ENCODE measurements at regions not wholly inside any gene's neighbourhood (a gene's known extent, or its start where the extent isn't known, plus 50 kb on each side); places are given as distances from the start of the nearest gene placed in this dataset.

GRCh38 chr6:132072271-132072670, 121.1 kb upstream of the CCN2 start:
- H3K36me3 ChIP-seq, result no peaks in the 10 kb centered on the region
- H3K4me1 ChIP-seq, result no peaks in the 10 kb centered on the region
- no peak overlapping the region for H3K27ac ChIP-seq
- TF ChIP-seq POLR2A (IDR thresholded peaks at IDR 0.05), result no peak
- TF ChIP-seq, protein P1, sequence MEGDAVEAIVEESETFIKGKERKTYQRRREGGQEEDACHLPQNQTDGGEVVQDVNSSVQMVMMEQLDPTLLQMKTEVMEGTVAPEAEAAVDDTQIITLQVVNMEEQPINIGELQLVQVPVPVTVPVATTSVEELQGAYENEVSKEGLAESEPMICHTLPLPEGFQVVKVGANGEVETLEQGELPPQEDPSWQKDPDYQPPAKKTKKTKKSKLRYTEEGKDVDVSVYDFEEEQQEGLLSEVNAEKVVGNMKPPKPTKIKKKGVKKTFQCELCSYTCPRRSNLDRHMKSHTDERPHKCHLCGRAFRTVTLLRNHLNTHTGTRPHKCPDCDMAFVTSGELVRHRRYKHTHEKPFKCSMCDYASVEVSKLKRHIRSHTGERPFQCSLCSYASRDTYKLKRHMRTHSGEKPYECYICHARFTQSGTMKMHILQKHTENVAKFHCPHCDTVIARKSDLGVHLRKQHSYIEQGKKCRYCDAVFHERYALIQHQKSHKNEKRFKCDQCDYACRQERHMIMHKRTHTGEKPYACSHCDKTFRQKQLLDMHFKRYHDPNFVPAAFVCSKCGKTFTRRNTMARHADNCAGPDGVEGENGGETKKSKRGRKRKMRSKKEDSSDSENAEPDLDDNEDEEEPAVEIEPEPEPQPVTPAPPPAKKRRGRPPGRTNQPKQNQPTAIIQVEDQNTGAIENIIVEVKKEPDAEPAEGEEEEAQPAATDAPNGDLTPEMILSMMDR (IDR thresholded peaks at IDR 0.05), result no peak
- H3K4me3 ChIP-seq, result no peak overlapping the region
- H3K27me3 ChIP-seq, result no peaks in the 10 kb centered on the region
- H3K9me3 ChIP-seq, result no peaks in the 10 kb centered on the region
- DNase-seq, result no peak

DNA sequence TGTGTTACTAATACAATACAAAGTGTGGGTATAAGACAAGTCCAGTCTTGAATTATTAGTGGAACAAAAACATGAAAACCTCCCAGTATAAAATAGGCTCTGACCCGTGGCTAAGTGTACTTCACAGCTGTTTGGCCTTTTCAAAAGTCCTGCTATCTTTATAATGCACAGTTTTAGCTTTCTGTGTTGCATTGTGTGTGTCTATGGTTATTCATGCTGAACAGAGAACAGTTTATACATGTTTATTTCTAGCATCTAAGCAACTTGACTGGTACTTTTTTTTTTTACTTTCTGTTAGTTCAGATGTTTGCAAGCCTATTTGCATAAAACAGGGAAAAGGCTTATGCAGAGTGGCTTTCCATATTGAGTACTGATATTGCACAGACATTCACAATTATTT, 119.2 kb upstream of the CCN2 start:
- no peak overlapping the region for H3K4me3 ChIP-seq
- H3K36me3 ChIP-seq, result no peaks in the 10 kb centered on the region
- H3K27me3 ChIP-seq, result no peaks in the 10 kb centered on the region
- H3K4me1 ChIP-seq, result no peaks in the 10 kb centered on the region
- H3K9me3 ChIP-seq, result no peaks in the 10 kb centered on the region
- TF ChIP-seq, protein P1 (IDR thresholded peaks at IDR 0.05), result no peak
- TF ChIP-seq POLR2A (IDR thresholded peaks at IDR 0.05), result no peak
- H3K27ac ChIP-seq, result no peak overlapping the region
- DNase-seq, result no peak

DNA sequence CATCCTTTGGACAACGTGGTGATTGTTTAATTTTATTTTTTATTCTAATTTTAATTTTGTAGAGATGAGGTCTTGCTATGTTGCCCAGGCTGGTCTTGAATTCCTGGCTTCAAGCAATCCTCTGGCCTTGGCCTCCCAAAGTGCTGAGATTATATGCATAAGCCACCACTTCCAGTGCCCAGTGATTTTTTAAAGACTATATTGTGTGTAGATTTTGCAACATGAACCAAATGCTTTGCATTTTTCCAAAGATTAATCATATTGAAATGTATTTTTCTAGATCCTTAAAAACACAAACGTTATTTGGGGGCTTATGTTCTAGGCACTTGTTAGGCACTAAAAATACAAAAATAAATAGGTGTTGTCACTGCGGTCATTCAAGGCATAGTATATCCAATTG, 117.6 kb upstream of the CCN2 start:
- H3K4me1 ChIP-seq, result no peaks in the 10 kb centered on the region
- TF ChIP-seq, protein P1 (IDR thresholded peaks at IDR 0.05), result no peak
- no peak for TF ChIP-seq POLR2A (IDR thresholded peaks at IDR 0.05)
- no peaks in the 10 kb centered on the region for H3K36me3 ChIP-seq
- no peaks in the 10 kb centered on the region for H3K9me3 ChIP-seq
- DNase-seq, result no peak
- H3K27me3 ChIP-seq, result no peaks in the 10 kb centered on the region
- H3K27ac ChIP-seq, result no peak overlapping the region
- no peak overlapping the region for H3K4me3 ChIP-seq

DNA sequence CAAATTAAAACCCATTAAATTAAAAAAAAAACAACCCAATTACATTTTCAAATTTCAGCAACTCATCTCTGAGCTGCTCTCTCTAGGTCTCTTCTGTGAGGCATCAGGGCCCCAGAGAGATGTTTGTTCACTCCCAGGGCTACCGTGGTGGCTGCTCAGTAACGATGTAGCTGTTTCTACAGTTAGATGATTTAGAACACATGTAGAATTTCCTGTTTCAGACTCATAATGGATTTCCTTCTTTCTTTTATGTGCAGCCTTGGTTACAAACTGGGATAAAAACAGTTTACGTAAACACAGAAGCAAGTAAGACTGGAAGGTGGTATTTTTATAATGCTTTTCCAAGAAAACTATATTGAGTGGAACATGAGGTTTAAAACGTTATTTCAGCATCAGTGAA, 116.1 kb upstream of the CCN2 start:
- H3K27me3 ChIP-seq, result no peaks in the 10 kb centered on the region
- DNase-seq, result no peak
- TF ChIP-seq, protein P1 (IDR thresholded peaks at IDR 0.05), result no peak
- TF ChIP-seq POLR2A (IDR thresholded peaks at IDR 0.05), result no peak
- H3K27ac ChIP-seq, result no peak overlapping the region
- no peaks in the 10 kb centered on the region for H3K4me1 ChIP-seq
- H3K4me3 ChIP-seq, result no peak overlapping the region
- no peaks in the 10 kb centered on the region for H3K9me3 ChIP-seq
- no peaks in the 10 kb centered on the region for H3K36me3 ChIP-seq

- Histone ChIP-seq H3K9me3 (no peaks in the 10 kb centered on the region), H3K4me3 (no peak overlapping the region), H3K27ac (no peak overlapping the region), H3K27me3 (no peaks in the 10 kb centered on the region), H3K36me3 (no peaks in the 10 kb centered on the region), H3K4me1 (no peaks in the 10 kb centered on the region)
- DNase-seq, result no peak
- TF ChIP-seq, protein P1 (IDR thresholded peaks at IDR 0.05), result no peak
- no peak for TF ChIP-seq POLR2A (IDR thresholded peaks at IDR 0.05)
Measured at GRCh38 chr6:132065556-132065955, 114.4 kb upstream of the CCN2 start.

GRCh38 chr6:132063738-132064137, 112.6 kb upstream of the CCN2 start:
- Histone ChIP-seq H3K4me1 (no peaks in the 10 kb centered on the region), H3K36me3 (no peaks in the 10 kb centered on the region), H3K27me3 (no peaks in the 10 kb centered on the region), H3K4me3 (no peak overlapping the region), H3K27ac (no peak overlapping the region), H3K9me3 (no peaks in the 10 kb centered on the region)
- no peak for DNase-seq
- TF ChIP-seq, protein P1 (IDR thresholded peaks at IDR 0.05), result no peak
- TF ChIP-seq POLR2A (IDR thresholded peaks at IDR 0.05), result no peak

All from Peyer's patch (tissue), 4 donors.